ENCODE measurements at regions not wholly inside any gene's neighbourhood (a gene's known extent, or its start where the extent isn't known, plus 50 kb on each side); places are given as distances from the start of the nearest gene placed in this dataset.
"Not testable (repeated sequence)": the region's sequence is repeated elsewhere in the genome, so short reads cannot be mapped to it uniquely, and the experiment has no call there.

- intact Hi-C loops (cut with DNase I), result no loop called here
- H3K36me3 ChIP-seq, result no peaks in the 10 kb centered on the region
- no peaks in the 10 kb centered on the region for H3K27me3 ChIP-seq
- H3K4me1 ChIP-seq, result no peaks in the 10 kb centered on the region
- WGBS, 2 donors, result 81 to 87% methylated on average over 3 of the region's 3 CpGs
- no peak overlapping the region for H3K27ac ChIP-seq
- DNase-seq, result no peak
- H3K4me3 ChIP-seq (replicated peaks in 1 of 3), result no peak overlapping the region
- no peaks in the 10 kb centered on the region for H3K9me3 ChIP-seq
- TF ChIP-seq POLR2A (IDR thresholded peaks at IDR 0.05) (no peak), CTCF (IDR thresholded peaks at IDR 0.05) (no peak)
Measured at GRCh38 chrX:7500386-7500785, 342.6 kb upstream of the VCX start.

GRCh38 chrX:7486505-7486904 lies 338.6 kb upstream of the PUDP start:
- Histone ChIP-seq H3K4me3 (replicated peaks in 1 of 3) (no peak overlapping the region), H3K9me3 (no peaks in the 10 kb centered on the region), H3K27ac (no peak overlapping the region), H3K36me3 (no peaks in the 10 kb centered on the region), H3K27me3 (no peaks in the 10 kb centered on the region), H3K4me1 (no peaks in the 10 kb centered on the region)
- WGBS, 2 donors, result 49 to 52% methylated on average over 3 of the region's 3 CpGs
- no peak for TF ChIP-seq CTCF (IDR thresholded peaks at IDR 0.05)
- no peak for TF ChIP-seq POLR2A (IDR thresholded peaks at IDR 0.05)
- no peak for DNase-seq
- intact Hi-C loops (cut with DNase I), result no loop called here

GRCh38 chrX:7485061-7485460 lies 337.1 kb upstream of the PUDP start:
- H3K4me1 ChIP-seq, result no peaks in the 10 kb centered on the region
- H3K27ac ChIP-seq, result no peak overlapping the region
- H3K27me3 ChIP-seq, result no peaks in the 10 kb centered on the region
- H3K36me3 ChIP-seq, result no peaks in the 10 kb centered on the region
- 77 to 83% methylated on average over 1 of the region's 1 CpG for WGBS, 2 donors
- H3K9me3 ChIP-seq, result no peaks in the 10 kb centered on the region
- H3K4me3 ChIP-seq (replicated peaks in 1 of 3), result no peak overlapping the region
- no peak for TF ChIP-seq POLR2A (IDR thresholded peaks at IDR 0.05)
- no peak for TF ChIP-seq CTCF (IDR thresholded peaks at IDR 0.05)
- no peak for DNase-seq
- intact Hi-C loops (cut with DNase I), result no loop called here

GRCh38 chrX:7480721-7481120 lies 332.8 kb upstream of the PUDP start:
- H3K4me3 ChIP-seq (replicated peaks in 1 of 3), result no peak overlapping the region
- H3K9me3 ChIP-seq, result no peaks in the 10 kb centered on the region
- intact Hi-C loops (cut with DNase I), result no loop called here
- H3K4me1 ChIP-seq, result no peaks in the 10 kb centered on the region
- WGBS, 2 donors, result 71 to 75% methylated on average over 2 of the region's 2 CpGs
- no peaks in the 10 kb centered on the region for H3K27me3 ChIP-seq
- no peak overlapping the region for H3K27ac ChIP-seq
- TF ChIP-seq POLR2A (IDR thresholded peaks at IDR 0.05) (no peak), CTCF (IDR thresholded peaks at IDR 0.05) (no peak)
- DNase-seq, result no peak
- H3K36me3 ChIP-seq, result no peaks in the 10 kb centered on the region

- TF ChIP-seq POLR2A (IDR thresholded peaks at IDR 0.05), result no peak
- no peak for TF ChIP-seq CTCF (IDR thresholded peaks at IDR 0.05)
- WGBS, 2 donors, result 71 to 80% methylated on average over 3 to 5 of the region's 6 CpGs
- Histone ChIP-seq H3K27me3 (no peaks in the 10 kb centered on the region), H3K9me3 (no peaks in the 10 kb centered on the region), H3K4me3 (replicated peaks in 1 of 3) (no peak overlapping the region), H3K4me1 (no peaks in the 10 kb centered on the region), H3K36me3 (no peaks in the 10 kb centered on the region), H3K27ac (no peak overlapping the region)
- DNase-seq, result no peak
- intact Hi-C loops (cut with DNase I), result no loop called here
Measured at GRCh38 chrX:7462110-7462509, 314.2 kb upstream of the PUDP start.

- WGBS, 2 donors, result 19 to 26% methylated on average over 2 of the region's 2 CpGs
- H3K36me3 ChIP-seq; H3K9me3 ChIP-seq; H3K27me3 ChIP-seq; H3K27ac ChIP-seq; DNase-seq; H3K4me1 ChIP-seq; intact Hi-C loops (cut with DNase I); H3K4me3 ChIP-seq (replicated peaks in 1 of 3): not testable (repeated sequence)
Measured at GRCh38 chrX:7461051-7461450, 313.1 kb upstream of the PUDP start.
